HPDE6-E6E7 (cell line): ENCODE measurements at regions not wholly inside any gene's neighbourhood (a gene's known extent, or its start where the extent isn't known, plus 50 kb on each side); places are given as distances from the start of the nearest gene placed in this dataset.
"Not testable (repeated sequence)": the region's sequence is repeated elsewhere in the genome, so short reads cannot be mapped to it uniquely, and the experiment has no call there.

Experiments
- DNase-seq: peaks from one replicate; pipeline ENCODE4 v3.0.0; 2011; ENCODE audit warnings: missing footprints; ENCODE audit errors: extremely low spot score

DNA sequence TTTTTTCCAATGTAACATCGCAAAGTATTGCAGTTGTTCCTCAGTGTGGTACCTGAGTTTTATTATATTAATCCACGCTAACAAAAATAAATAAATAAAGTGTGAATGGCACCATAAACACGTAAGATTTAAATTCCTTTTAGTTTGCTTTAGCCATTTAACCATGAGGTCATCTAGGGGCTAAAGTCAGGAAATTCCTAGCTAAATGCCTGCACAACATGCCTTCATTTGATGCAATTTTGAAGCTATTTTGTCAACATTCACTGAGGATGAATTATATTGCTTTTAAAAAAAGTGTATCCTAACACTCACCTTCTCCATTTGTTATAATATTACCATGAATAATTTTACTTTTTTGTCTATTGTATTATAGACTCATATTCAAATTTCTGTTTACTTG, 714.4 kb downstream of the GATA3 start:
- no peak for DNase-seq

GRCh38 chr10:8776926-8777622, 722.6 kb downstream of the GATA3 start:
- DNase-seq, result no peak

GRCh38 chr10:8778713-8779112, 724.2 kb downstream of the GATA3 start:
- no peak for DNase-seq

DNA sequence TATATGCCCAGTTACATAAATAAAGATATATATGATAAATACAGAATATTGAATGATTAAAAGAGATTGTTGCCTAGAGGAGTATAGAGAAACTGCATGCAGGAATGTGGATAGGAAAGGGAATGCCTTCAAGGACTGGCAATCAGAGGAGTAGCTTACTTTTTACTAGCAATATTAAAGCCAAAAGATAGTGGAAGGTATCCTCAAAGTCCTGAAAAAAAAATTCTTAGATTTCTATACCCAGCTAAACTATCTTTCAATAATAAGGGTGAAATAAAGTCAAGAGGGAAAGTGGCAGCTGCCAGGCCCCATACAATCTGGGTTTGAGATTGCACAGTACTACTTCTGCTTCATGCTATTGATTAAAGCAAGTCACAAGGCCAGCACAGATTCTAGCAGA, 733.2 kb downstream of the GATA3 start:
- no peak for DNase-seq

DNA sequence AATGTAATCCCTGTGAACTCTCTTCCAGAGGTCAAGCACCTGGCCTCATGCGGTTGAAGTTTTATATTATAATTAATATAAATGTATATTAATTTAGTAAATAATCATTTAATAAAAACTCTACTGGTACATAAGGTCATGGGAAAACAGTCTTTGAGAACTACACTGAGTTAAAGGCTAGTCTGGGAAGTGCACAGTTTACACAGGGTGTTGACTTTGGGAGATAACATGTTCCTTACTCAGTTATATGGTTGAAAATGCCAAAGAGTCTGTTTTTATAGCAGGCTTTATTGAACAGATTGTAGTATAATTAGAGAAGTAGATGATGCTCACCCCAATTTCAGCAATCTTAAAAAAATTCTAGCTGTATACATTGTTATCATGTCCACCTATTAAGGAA, 735.9 kb downstream of the GATA3 start:
- no peak for DNase-seq

DNA sequence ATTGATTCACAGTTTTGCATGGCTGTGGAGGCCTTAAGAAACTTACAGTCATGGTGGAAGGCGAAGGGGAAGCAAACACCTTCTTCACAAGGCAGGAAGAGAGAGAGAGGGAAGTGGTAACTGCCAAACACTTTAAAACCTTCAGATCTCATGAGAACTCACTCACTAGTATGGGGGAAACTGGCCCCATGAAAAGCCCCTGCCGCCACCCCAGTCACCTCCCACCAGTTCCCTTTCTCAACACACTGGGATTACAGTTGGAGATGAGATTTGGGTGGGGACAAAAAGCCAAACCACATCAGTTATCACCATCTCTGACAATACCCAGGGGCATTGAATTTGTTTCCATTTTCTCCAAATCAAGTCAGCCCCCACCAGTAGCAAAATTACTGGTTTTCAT, 740.4 kb downstream of the GATA3 start:
- DNase-seq, result no peak

DNA sequence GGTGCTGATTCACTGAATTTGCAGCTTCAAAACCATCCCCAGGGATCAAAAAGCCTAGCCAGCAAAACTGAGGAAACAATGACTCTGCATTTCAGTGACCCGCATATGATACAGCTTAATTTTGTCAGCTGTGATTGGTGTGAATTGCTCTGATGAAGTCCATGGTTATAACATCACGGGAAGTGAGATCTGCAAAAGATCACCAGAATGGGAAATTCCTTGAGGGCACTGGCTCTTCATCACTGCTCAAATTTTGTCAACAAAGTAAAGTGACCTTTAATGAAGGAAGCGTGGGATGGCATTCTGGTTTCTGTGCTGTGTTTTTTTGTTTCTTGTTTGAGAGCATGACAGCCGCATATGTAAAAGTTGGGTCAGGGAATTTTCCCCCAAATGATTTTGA, 745.9 kb downstream of the GATA3 start:
- no peak for DNase-seq

DNA sequence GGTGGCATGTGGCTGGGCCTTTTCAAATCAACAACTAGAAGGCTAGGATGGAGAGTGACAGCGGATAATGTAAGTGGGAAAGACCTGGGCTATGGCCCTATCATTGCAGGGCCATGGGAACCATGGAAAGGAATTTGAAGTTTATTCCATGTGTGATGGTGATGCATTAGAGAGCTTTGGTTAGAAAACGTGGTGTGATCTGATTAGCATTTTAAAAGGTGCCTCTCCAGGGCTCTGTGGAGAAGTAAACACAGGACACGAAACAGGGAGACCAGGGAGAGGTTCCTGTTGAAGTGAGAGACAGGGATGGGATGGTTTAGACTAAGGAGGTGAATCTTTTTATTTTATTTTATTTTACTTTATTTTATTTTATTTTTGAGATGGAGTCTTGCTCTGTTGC, 749.5 kb downstream of the GATA3 start:
- DNase-seq, result no peak

GRCh38 chr10:8810677-8811076, 756.2 kb downstream of the GATA3 start:
- DNase-seq, result no peak

DNA sequence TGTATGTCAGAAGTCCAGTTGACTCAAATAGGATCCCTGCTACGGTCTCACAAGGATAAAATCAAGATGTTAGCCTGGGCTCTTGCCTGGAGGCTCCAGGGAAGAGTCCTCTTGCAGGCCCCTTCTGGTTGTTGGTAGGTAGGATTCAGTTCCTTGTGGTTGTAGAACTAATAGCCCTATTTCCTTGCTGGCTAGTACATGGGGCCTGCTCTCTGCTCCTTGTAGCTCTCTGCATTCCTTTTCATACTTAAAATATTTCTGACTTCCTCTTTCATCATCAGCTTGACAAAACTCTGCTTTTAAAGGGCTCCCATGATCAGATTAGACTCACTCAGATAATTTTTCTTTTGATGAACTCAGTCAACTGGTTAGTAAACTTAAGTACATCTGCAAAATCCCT, 756.7 kb downstream of the GATA3 start:
- DNase-seq, result no peak

DNA sequence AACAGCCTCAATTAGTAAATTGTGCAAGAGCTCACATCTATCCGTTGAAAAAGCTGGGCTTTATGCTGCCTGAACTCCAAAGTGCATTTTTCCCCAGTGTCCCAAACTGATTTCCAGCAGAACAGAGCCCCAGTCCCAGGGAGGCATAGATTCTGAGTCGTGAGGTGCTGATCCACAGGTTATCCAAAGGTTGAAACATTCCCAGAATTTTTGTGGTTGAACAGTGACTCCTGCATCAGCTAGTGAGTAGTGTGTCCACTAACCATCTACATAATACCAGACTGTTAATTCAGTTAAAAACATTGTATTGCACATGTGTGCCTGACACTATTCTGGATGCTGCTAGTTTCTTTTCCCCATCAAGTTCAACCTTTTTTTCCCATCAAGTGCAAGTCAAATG, 761.5 kb downstream of the GATA3 start:
- DNase-seq, result no peak

GRCh38 chr10:8817299-8817698, 762.8 kb downstream of the GATA3 start:
- DNase-seq, result peak; percentile 6

- DNase-seq, result no peak
These were observed 771.1 kb downstream of the GATA3 start for GRCh38 chr10:8825611-8826010.

DNA sequence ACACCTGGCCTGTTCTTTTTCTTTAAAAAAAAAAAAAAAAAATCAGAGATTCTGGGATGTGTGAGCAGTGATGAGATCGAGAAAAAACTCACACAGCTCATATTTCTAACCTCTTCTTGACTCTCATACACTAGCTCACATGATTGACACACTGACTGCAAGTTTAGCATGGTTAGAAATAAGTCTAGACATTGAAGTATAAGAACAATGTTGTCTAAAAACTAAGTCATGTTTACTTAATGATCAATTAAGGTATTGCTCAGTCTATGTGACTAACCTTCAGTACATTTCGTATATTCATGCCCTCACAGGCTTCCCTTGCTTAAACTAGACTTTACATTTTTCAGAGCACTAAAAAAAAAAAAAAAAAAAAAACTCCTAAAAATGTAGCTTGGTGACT, 775.1 kb downstream of the GATA3 start:
- peak; percentile 26 for DNase-seq

DNA sequence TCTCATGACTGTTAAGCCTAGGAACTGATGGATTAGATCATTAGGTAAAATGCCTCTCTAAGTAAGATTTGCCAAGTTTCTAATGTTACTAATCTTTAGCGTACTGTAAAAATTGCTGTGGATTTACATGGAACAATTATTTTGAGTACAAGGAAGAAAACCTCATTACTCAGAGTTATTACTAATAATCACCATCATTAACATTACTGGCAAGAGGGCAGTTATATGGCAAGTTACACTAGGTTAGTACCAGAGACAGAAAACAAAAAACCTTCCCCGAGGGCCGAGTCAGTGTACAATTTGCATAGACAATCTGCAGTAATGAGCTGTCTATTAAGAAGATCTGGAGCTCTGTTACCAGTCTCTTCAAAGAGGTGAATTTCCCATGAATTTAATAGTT, 775.6 kb downstream of the GATA3 start:
- DNase-seq, result no peak

- no peak for DNase-seq
These were observed 776.4 kb downstream of the GATA3 start for GRCh38 chr10:8830876-8831275.

DNA sequence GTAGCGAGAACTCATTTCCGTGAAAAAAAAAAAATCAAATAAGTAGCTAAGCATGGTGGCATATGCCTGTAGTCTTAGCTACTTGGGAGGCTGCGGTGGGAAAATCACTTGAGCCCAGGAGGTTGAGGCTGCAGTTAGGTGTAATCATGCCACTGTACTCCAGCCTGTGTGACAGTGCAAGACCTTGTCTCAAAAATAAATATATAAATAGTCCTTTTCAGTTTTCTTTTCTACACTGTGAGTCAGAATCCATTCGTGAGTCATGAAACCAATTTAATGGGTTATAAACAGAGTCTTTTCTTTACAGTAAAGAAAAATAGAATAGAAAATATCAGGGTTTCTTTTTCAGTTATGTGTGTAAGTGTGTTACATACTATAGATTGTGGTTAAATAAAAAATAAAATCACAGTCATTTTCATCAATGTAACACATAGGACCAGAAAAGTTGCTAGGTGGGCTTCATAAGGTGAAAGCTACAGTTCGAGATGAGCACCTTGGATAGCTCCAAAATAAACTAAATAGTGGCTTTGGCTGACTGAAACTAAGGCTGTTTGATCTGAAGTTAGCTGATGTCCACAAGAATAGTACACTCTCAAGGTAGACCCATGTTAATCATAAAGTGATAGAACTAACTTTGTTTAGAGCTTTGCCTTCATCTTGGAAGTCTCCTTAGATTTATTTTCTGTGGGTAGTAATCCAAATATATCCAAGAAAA, 781.1 kb downstream of the GATA3 start:
- no peak for DNase-seq

DNA sequence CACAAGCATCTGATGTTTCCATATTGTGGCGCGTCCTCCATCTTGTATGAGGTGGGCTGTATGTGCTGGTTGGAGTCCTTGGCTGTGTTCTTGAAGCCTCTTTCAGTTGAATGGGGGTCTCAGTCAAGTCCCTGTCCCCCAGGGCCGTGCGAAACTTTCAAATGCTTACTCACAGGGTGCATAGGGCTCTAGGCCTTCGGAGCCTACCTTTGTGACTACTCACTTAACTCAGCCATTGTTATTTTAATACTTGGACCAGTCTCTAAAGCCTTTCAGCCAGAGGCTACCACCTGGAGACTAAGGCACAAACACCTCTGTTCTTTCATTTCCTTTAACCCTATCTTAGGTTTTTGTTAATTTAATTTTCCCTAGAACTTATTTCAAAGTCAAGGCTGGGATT, 785.9 kb downstream of the GATA3 start:
- no peak for DNase-seq

GRCh38 chr10:8844141-8844540, 789.7 kb downstream of the GATA3 start:
- no peak for DNase-seq

DNA sequence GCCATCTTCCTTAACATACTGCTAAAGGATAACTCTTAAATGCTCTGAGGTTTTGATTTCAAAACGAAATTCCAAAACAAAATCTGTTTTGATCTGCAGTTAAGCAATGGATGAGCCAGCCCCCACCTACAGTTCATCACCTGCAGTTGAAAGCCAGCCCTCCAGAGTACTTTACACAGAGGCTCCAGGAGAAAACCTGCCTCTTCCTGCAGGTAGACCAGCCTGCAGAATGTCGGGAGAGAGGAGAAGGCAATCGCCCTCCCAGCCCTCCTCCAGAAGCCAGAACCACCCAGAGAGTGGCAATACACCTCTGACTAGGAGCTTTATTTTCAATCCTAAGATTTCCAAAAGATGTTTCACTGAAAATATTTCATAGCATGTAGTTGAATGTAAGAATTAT, 798.1 kb downstream of the GATA3 start:
- no peak for DNase-seq

DNA sequence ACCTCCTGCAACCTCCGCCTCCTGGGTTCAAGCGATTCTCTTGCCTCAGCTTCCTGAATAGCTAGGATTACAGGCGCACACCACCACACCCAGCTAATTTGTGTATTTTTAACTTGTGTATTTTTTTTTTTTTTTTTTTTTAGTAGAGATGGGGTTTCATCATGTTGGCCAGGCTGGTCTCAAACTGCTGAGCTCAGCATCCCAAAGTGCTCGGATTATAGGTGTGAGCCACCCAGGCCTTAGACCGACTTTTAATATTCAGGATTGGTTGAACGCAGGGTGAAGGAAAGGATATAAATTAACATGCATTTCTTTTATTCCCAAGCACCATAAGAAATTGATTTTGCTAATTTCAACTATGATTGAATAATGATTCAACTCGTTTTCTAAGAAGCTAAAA, 798.6 kb downstream of the GATA3 start:
- DNase-seq, result no peak

DNA sequence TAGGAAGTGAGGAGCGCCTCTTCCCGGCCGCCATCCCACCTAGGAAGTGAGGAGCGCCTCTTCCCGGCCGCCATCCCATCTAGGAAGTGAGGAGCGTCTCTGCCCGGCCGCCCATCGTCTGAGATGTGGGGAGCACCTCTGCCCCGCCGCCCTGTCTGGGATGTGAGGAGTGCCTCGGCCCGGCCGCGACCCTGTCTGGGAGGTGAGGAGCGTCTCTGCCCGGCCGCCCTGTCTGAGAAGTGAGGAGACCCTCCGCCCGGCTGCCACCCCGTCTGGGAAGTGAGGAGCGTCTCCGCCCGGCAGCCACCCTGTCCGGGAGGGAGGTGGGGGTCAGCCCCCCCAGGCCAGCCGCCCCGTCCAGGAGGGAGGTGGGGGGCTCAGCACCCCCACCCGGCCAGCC, 814.4 kb downstream of the GATA3 start:
- DNase-seq, result not testable (repeated sequence)

GRCh38 chr10:8873310-8873709, 818.8 kb downstream of the GATA3 start:
- no peak for DNase-seq

DNA sequence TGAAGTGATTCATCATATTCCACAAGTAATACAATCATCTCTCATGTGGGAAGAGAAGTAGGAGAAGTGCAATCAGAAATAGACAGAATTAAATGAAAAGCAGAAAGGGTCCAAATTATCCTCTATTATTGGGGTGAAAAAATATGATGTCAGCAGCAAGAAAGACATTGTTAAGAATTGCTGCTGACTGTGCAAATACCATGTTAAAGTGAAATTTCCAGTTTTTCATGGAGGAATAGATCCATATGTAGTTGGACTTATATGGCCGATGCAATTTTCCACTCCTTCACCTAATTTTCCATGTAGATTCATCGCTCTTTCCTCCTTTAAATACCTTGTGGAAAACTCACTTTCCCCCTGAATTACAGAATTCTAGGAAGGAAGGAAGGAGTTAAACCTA, 819.8 kb downstream of the GATA3 start:
- no peak for DNase-seq
